Body of pancreas (tissue), 4 donors: ENCODE measurements at regions not wholly inside any gene's neighbourhood (a gene's known extent, or its start where the extent isn't known, plus 50 kb on each side); places are given as distances from the start of the nearest gene placed in this dataset.
A peak's percentile ranks its signal among the peaks of the same experiment; 100 is the strongest.
"Not testable (repeated sequence)": the region's sequence is repeated elsewhere in the genome, so short reads cannot be mapped to it uniquely, and the experiment has no call there.

ENCODE experiments used
- ATAC-seq: fragments of 150-250 bp; one replicate; pipeline ENCODE4 v1.9.1; 2016
- DNase-seq, 4 donors: peaks; one replicate each; pipeline ENCODE4 v3.0.0-alpha.2; 2019
- H3K27ac ChIP-seq, 4 donors: fragments of 200-600 bp; sonication (generic); 1 replicate in 3 of 4; 2 replicates in 1 of 4; pipeline versions ENCODE4 v1.5.1 to v1.6.1; 2016 to 2019; ENCODE audit warnings: mild to moderate bottlenecking in 1 of 4, mixed read lengths in 1 of 4, moderate library complexity in 1 of 4
- H3K27me3 ChIP-seq, 2 donors: fragments of 200-600 bp; sonication (generic); one replicate each; pipeline ENCODE4 v1.6.0; 2016; ENCODE audit warnings: mild to moderate bottlenecking in 1 of 2
- H3K36me3 ChIP-seq, 2 donors: fragments of 200-600 bp; sonication (generic); replicated peaks in 1 of 2; 2 replicates each; pipeline ENCODE4 v1.5.1; 2016; ENCODE audit warnings: low read depth in 2 of 2; ENCODE audit not compliant: insufficient read depth in 1 of 2
- H3K4me1 ChIP-seq: fragments of 200-600 bp; sonication (generic); one replicate; pipeline ENCODE4 v1.6.0; 2016
- H3K4me3 ChIP-seq, 2 donors: fragments of 200-600 bp; sonication (generic); 1 replicate in 1 of 2; 2 replicates in 1 of 2; pipeline ENCODE4 v1.5.1; 2016 to 2019
- H3K9me3 ChIP-seq, 3 donors: fragments of 200-600 bp; sonication (generic); 1 replicate in 2 of 3; 2 replicates in 1 of 3; pipeline ENCODE4 v1.5.1; 2016
- POLR2A ChIP-seq, 3 donors: fragments of 450-650 bp; IDR thresholded peaks; one replicate each; pipeline ENCODE4 v1.6.1; 2016; ENCODE audit warnings: antibody characterized with exemption in 3 of 3, mild to moderate bottlenecking in 2 of 3
- WGBS, 2 donors: methylation state at CpG; one replicate each; pipeline ENCODE4 v1.1.5; 2017; 5-methylcytosine and 5-hydroxymethylcytosine counted together
- intact Hi-C: fragments of 100-400 bp; cut with DNase I; formaldehyde crosslinking; loops from one replicate; pipeline ENCODE4 v1.15.1; 2023
- TF ChIP-seq, protein P1 (sequence below), 7 experiments: fragments of 450-650 bp in 4 of 7; fragments of 200-600 bp in 3 of 7; sonication (generic) in 3 of 7; IDR thresholded peaks; one replicate each; pipeline ENCODE4 v1.5.1; 2016 to 2019; ENCODE audit warnings: antibody characterized with exemption in 7 of 7

GRCh38 chr2:109727929-109728447 lies 66.1 kb upstream of the RGPD5 start:
- DNase-seq (no peak), ATAC-seq (no peak)
- Histone ChIP-seq H3K4me3 (no peak overlapping the region), H3K27me3 (no peaks in the 10 kb centered on the region), H3K36me3 (no peaks in the 10 kb centered on the region), H3K9me3 (no peaks in the 10 kb centered on the region), H3K4me1 (peaks cover 4% of the 10 kb centered on the region), H3K27ac (no peak overlapping the region)
- 91 to 98% methylated on average over 4 of the region's 4 CpGs for WGBS, 2 donors
- intact Hi-C loops = no loop called here
- TF ChIP-seq, protein P1, sequence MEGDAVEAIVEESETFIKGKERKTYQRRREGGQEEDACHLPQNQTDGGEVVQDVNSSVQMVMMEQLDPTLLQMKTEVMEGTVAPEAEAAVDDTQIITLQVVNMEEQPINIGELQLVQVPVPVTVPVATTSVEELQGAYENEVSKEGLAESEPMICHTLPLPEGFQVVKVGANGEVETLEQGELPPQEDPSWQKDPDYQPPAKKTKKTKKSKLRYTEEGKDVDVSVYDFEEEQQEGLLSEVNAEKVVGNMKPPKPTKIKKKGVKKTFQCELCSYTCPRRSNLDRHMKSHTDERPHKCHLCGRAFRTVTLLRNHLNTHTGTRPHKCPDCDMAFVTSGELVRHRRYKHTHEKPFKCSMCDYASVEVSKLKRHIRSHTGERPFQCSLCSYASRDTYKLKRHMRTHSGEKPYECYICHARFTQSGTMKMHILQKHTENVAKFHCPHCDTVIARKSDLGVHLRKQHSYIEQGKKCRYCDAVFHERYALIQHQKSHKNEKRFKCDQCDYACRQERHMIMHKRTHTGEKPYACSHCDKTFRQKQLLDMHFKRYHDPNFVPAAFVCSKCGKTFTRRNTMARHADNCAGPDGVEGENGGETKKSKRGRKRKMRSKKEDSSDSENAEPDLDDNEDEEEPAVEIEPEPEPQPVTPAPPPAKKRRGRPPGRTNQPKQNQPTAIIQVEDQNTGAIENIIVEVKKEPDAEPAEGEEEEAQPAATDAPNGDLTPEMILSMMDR (IDR thresholded peaks at IDR 0.05) = no peak
- no peak for TF ChIP-seq POLR2A (IDR thresholded peaks at IDR 0.05)

DNA sequence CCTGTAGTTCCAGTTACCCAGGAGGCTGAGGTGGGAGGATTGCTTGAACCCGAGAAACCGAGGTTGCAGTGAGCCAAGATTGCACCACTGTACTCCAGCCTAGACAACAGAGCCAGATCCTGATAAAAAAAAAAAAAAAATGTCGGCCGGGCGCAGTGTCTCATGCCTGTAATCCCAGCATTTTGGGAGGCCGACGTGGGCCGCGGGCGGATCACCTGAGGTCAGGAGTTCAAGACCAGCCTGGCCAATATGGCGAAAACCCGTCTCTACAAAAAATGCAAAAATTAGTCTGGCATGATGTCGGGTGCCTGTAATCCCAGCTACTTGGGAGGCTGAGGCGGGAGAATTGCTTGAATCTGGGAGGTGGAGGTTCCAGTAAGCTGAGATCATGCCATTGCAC lies 60.4 kb upstream of the RGPD5 start:
- H3K4me3 ChIP-seq, H3K36me3 ChIP-seq, DNase-seq, H3K4me1 ChIP-seq, H3K27ac ChIP-seq, H3K27me3 ChIP-seq, ATAC-seq, H3K9me3 ChIP-seq: not testable (repeated sequence)
- intact Hi-C loops = loop anchor here (5.0 kb wide), 1 partner anchor 186 kb away; no protein-coding TSS in a partner anchor
- WGBS, 2 donors = 86 to 90% methylated on average over 14 of the region's 14 CpGs

- TF ChIP-seq, protein P1 (IDR thresholded peaks at IDR 0.05) = peak; percentile 48 to 77 (median 68)
- TF ChIP-seq POLR2A (IDR thresholded peaks at IDR 0.05) = no peak
- 24 to 25% methylated on average over 15 of the region's 15 CpGs for WGBS, 2 donors
- H3K9me3 ChIP-seq = no peaks in the 10 kb centered on the region
- no peak overlapping the region for H3K4me3 ChIP-seq
- DNase-seq (peak; percentile 59 to 72 (median 66)), ATAC-seq (peak; percentile 63)
- H3K27me3 ChIP-seq = no peaks in the 10 kb centered on the region
- no peaks in the 10 kb centered on the region for H3K36me3 ChIP-seq
- intact Hi-C loops = no loop called here
- no peaks in the 10 kb centered on the region for H3K4me1 ChIP-seq
- H3K27ac ChIP-seq = no peak overlapping the region
Measured at GRCh38 chr2:109736177-109736827, 57.8 kb upstream of the RGPD5 start.
